GM23248 (cell line): ENCODE measurements at regions not wholly inside any gene's neighbourhood (a gene's known extent, or its start where the extent isn't known, plus 50 kb on each side); places are given as distances from the start of the nearest gene placed in this dataset.
A peak's percentile ranks its signal among the peaks of the same experiment; 100 is the strongest.

Experiments used
- DNase-seq: peaks from one replicate; pipeline ENCODE4 v3.0.0-alpha.2; 2015
- H2AFZ ChIP-seq: fragments of 200-600 bp; sonication (generic); 2 replicates; pipeline ENCODE4 v1.6.1; 2016; ENCODE audit warnings: antibody characterized with exemption
- H3F3A ChIP-seq: fragments of 200-600 bp; sonication (generic); 2 replicates; pipeline ENCODE4 v1.6.1; 2016; ENCODE audit warnings: mild to moderate bottlenecking, antibody characterized with exemption, mixed run types; ENCODE audit not compliant: insufficient read depth
- H3K27ac ChIP-seq: fragments of 200-600 bp; sonication (generic); 2 replicates; pipeline ENCODE4 v1.5.1; 2016; ENCODE audit warnings: mild to moderate bottlenecking
- H3K27me3 ChIP-seq: fragments of 200-600 bp; sonication (generic); replicated peaks from 2 replicates; pipeline ENCODE4 v1.6.1; 2016; ENCODE audit warnings: mild to moderate bottlenecking; ENCODE audit not compliant: insufficient read depth
- H3K36me3 ChIP-seq: fragments of 200-600 bp; sonication (generic); 2 replicates; pipeline ENCODE4 v1.6.1; 2016; ENCODE audit warnings: low read depth, mild to moderate bottlenecking
- H3K4me1 ChIP-seq: fragments of 200-600 bp; sonication (generic); 2 replicates; pipeline ENCODE4 v1.6.1; 2016; ENCODE audit warnings: mild to moderate bottlenecking; ENCODE audit not compliant: insufficient read depth
- H3K4me2 ChIP-seq: fragments of 200-600 bp; sonication (generic); one replicate; pipeline ENCODE4 v1.6.1; 2016; ENCODE audit warnings: mild to moderate bottlenecking; ENCODE audit not compliant: unreplicated experiment
- H3K4me3 ChIP-seq: fragments of 200-600 bp; sonication (generic); 2 replicates; pipeline ENCODE4 v1.5.1; 2016; ENCODE audit warnings: mild to moderate bottlenecking
- H3K79me2 ChIP-seq: fragments of 200-600 bp; sonication (generic); 2 replicates; pipeline ENCODE4 v1.6.1; 2016; ENCODE audit warnings: mild to moderate bottlenecking; ENCODE audit not compliant: insufficient read depth
- H3K9ac ChIP-seq: fragments of 200-600 bp; sonication (generic); 2 replicates; pipeline ENCODE4 v1.6.1; 2016; ENCODE audit warnings: mild to moderate bottlenecking
- H3K9me2 ChIP-seq: fragments of 200-600 bp; sonication (generic); 2 replicates; pipeline ENCODE4 v1.6.1; 2016; ENCODE audit warnings: mixed run types, mild to moderate bottlenecking, moderate library complexity; ENCODE audit not compliant: insufficient read depth
- H3K9me3 ChIP-seq: fragments of 200-600 bp; sonication (generic); one replicate; pipeline ENCODE4 v1.6.1; 2017; ENCODE audit warnings: low read depth
- H4K20me1 ChIP-seq: fragments of 200-600 bp; sonication (generic); 2 replicates; pipeline ENCODE4 v1.6.0; 2016; ENCODE audit not compliant: insufficient read depth
- EZH2 ChIP-seq: fragments of 200-600 bp; sonication (generic); IDR thresholded peaks from 2 replicates; pipeline ENCODE4 v1.6.1; 2018; ENCODE audit warnings: antibody characterized with exemption, mild to moderate bottlenecking; ENCODE audit not compliant: insufficient read depth, poor library complexity, severe bottlenecking
- EZH2phosphoT487 ChIP-seq: fragments of 200-600 bp; sonication (generic); IDR thresholded peaks from 2 replicates; pipeline ENCODE4 v1.6.1; 2018; ENCODE audit warnings: antibody characterized with exemption, moderate library complexity, mild to moderate bottlenecking, low read depth; ENCODE audit not compliant: insufficient read depth
- WGBS, 2 experiments: methylation state at CpG; one replicate each; pipeline ENCODE4 v1.1.6; 2015 to 2017; ENCODE audit warnings: low lambda C conversion rate in 2 of 2, low coverage in 1 of 2; ENCODE audit errors: missing lambda C conversion rate in 2 of 2; 5-methylcytosine and 5-hydroxymethylcytosine counted together
- in situ Hi-C: fragments of 300-500 bp; cut with MboI; formaldehyde crosslinking; loops from 2 replicates; pipeline ENCODE4 v1.15.0; 2020

DNA sequence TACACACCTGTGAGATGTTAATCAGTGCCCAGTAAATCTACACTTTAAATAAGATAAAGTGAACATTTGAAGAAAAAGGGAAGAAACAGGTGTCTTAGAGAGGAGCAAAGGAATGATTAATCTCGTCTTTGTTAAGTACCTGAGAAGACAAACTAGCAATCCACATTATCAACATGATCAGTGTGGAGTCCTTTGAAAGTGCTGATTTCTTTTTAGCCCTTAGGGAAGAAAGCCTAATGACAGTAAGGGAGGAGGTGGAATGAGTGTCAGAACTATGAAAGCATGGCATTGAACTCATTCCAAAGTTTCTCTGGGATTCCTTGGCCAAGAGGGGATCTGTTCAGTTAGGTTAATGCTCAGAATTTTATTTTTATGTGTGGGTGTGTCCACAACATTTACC is 1109.0 kb upstream of the ACO1 start:
- no peak overlapping the region for H3K27ac ChIP-seq
- WGBS, 2 experiments: 0 to 10% methylated on average over 1 of the region's 1 CpG
- no peaks in the 10 kb centered on the region for H3K9me2 ChIP-seq
- H3K4me2 ChIP-seq: no peak overlapping the region
- H3K27me3 ChIP-seq: no peaks in the 10 kb centered on the region
- in situ Hi-C loops: no loop called here
- H3K4me1 ChIP-seq: no peaks in the 10 kb centered on the region
- no peak for DNase-seq
- no peaks in the 10 kb centered on the region for H3K9me3 ChIP-seq
- H3K36me3 ChIP-seq: no peaks in the 10 kb centered on the region
- TF ChIP-seq EZH2: no peak
- no peak for TF ChIP-seq EZH2phosphoT487
- no peaks in the 10 kb centered on the region for H3K79me2 ChIP-seq
- H3F3A ChIP-seq: no peaks in the 10 kb centered on the region
- H3K9ac ChIP-seq: no peak overlapping the region
- no peak overlapping the region for H2AFZ ChIP-seq
- no peak overlapping the region for H3K4me3 ChIP-seq
- no peaks in the 10 kb centered on the region for H4K20me1 ChIP-seq

DNA sequence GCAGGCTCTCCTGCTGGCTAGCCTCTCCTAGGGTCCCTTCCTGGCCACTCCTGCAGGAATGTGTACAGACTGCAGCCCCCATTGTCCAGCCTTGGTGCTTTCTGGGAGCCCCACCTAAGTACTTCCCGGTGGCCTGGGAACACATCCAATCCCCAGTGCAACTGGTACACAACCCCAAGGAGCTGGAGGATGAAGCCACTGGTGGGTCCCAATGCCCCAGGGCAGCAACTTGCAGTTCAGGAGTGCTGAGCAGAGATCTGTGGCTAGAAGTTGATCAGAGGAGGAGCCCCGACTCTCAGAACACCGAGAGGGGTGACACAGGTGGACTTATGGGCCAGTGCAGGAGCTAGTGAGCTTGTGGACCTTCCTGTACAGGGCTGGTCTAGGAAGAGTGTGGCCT is 1093.7 kb upstream of the ACO1 start:
- in situ Hi-C loops: no loop called here
- Histone ChIP-seq H3F3A (no peaks in the 10 kb centered on the region), H4K20me1 (no peaks in the 10 kb centered on the region), H2AFZ (no peak overlapping the region), H3K36me3 (no peaks in the 10 kb centered on the region), H3K27me3 (no peaks in the 10 kb centered on the region), H3K27ac (no peak overlapping the region), H3K4me1 (no peaks in the 10 kb centered on the region), H3K4me3 (no peak overlapping the region), H3K9me3 (no peaks in the 10 kb centered on the region), H3K9ac (no peak overlapping the region), H3K4me2 (no peak overlapping the region), H3K79me2 (no peaks in the 10 kb centered on the region), H3K9me2 (no peaks in the 10 kb centered on the region)
- 14 to 19% methylated on average over 3 of the region's 3 CpGs for WGBS, 2 experiments
- no peak for DNase-seq
- no peak for TF ChIP-seq EZH2phosphoT487
- TF ChIP-seq EZH2: no peak

DNA sequence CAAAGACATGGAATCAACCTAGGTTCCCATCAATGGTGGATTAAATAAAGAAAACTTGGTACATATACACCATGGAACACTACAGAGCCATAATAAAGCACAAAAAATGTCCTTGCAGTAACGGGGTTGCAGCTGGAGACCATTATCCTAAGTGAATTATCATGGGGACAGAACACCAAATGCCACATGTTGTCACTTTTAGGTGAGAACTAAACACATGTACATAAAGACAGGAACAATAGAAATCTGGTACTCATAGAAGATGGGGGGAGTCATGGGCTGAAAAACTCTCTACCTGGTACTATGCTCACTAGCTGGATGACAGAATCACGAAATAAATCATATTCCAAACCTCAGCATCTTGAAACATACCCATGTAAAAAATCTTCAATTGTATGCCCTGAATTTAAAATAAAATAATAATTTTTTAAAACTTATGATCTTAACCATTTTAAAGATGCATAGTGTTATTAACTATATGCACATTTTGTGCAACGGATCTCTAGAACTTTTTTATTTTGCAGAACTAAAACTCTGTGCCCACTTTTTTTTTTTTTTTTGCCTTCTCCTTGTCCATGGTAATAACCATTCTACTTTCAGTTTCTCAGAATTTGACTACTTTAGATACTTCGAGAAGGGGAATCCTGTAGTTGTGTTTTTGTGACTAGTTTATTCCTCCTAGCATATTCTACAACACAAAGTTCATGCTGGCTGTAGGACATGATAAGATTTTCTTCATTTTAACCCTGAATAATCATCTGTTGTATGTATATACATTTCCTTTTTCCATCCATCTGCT is 1081.6 kb upstream of the ACO1 start:
- Histone ChIP-seq H3K36me3 (no peaks in the 10 kb centered on the region), H3K9me2 (no peaks in the 10 kb centered on the region), H2AFZ (no peak overlapping the region), H3K27ac (no peak overlapping the region), H3K9me3 (no peaks in the 10 kb centered on the region), H3K79me2 (no peaks in the 10 kb centered on the region), H3K9ac (no peak overlapping the region), H3K27me3 (no peaks in the 10 kb centered on the region), H3F3A (no peaks in the 10 kb centered on the region), H3K4me2 (no peak overlapping the region), H3K4me1 (peaks cover 9% of the 10 kb centered on the region), H3K4me3 (no peak overlapping the region), H4K20me1 (no peaks in the 10 kb centered on the region)
- in situ Hi-C loops: no loop called here
- WGBS, 2 experiments: 27 to 28% methylated on average over 4 of the region's 4 CpGs
- DNase-seq: no peak
- TF ChIP-seq EZH2 (no peak), EZH2phosphoT487 (no peak)

DNA sequence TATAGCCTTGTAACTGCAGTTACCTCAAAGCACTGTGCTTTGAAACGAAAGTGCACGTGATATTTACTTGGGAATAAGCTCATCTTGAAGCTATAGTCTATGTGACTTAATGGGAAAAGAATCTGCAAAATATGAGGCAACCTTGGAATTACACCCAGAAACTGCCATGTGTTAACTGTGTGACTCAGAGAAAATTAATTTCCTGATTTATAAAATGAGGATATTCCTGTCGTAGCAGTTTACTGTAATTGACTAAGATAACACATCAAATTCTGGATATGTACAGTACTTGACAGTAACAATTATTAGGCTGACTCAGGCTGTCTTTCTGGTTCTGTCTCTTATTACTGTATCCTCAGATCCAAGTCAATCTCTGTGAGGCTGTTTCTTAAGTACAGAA is 1079.9 kb upstream of the ACO1 start:
- Histone ChIP-seq H2AFZ (peak overlapping the region; percentile 2; the same call in 1 of the 2 replicates), H3K27ac (no peak overlapping the region), H3K4me1 (peaks cover 9% of the 10 kb centered on the region), H3K4me3 (peak overlapping the region; percentile 39), H3K9me2 (no peaks in the 10 kb centered on the region), H3K79me2 (no peaks in the 10 kb centered on the region), H3F3A (no peaks in the 10 kb centered on the region), H3K9me3 (no peaks in the 10 kb centered on the region), H3K4me2 (peak overlapping the region; percentile 43), H3K9ac (no peak overlapping the region), H3K36me3 (no peaks in the 10 kb centered on the region), H4K20me1 (no peaks in the 10 kb centered on the region), H3K27me3 (no peaks in the 10 kb centered on the region)
- TF ChIP-seq EZH2phosphoT487: no peak
- in situ Hi-C loops: no loop called here
- DNase-seq: peak; percentile 72
- 1 to 2% methylated on average over 3 of the region's 3 CpGs for WGBS, 2 experiments
